CD14-positive monocyte (primary cell): ENCODE measurements at regions not wholly inside any gene's neighbourhood (a gene's known extent, or its start where the extent isn't known, plus 50 kb on each side); places are given as distances from the start of the nearest gene placed in this dataset.

Source experiments
- DNase-seq, 3 donors: peaks; one replicate each; pipeline ENCODE4 v3.0.0-alpha.2; 2011 to 2022
- H2AFZ ChIP-seq: 2 replicates; pipeline ENCODE4 v1.6.0; 2012; ENCODE audit warnings: mild to moderate bottlenecking, low read depth, low read length, inconsistent platforms; ENCODE audit not compliant: insufficient read depth, poor library complexity, severe bottlenecking
- H3K27ac ChIP-seq, 2 donors: 1 replicate in 1 of 2; 2 replicates in 1 of 2; pipeline ENCODE4 v1.5.1; 2012 to 2013; ENCODE audit warnings: low read length in 2 of 2, control low read depth in 1 of 2, inconsistent platforms in 1 of 2, low read depth in 1 of 2, mild to moderate bottlenecking in 1 of 2
- H3K27me3 ChIP-seq, 2 donors: one replicate each; pipeline versions ENCODE4 v1.6.0 to v1.6.1; 2011 to 2013; ENCODE audit warnings: low read length in 2 of 2; ENCODE audit not compliant: control insufficient read depth in 2 of 2, insufficient read depth in 2 of 2
- H3K36me3 ChIP-seq, 2 donors: replicated peaks in 1 of 2; 1 replicate in 1 of 2; 2 replicates in 1 of 2; pipeline versions ENCODE4 v1.5.1 to v1.6.1; 2012 to 2013; ENCODE audit warnings: low read length in 2 of 2, control low read depth in 1 of 2, inconsistent platforms in 1 of 2, mild to moderate bottlenecking in 1 of 2; ENCODE audit not compliant: insufficient read depth in 2 of 2, control insufficient read depth in 1 of 2
- H3K4me1 ChIP-seq, 2 donors: 1 replicate in 1 of 2; 2 replicates in 1 of 2; pipeline versions ENCODE4 v1.5.1 to v1.6.1; 2012 to 2013; ENCODE audit warnings: low read length in 2 of 2, control low read depth in 1 of 2, inconsistent platforms in 1 of 2, mild to moderate bottlenecking in 1 of 2, moderate library complexity in 1 of 2; ENCODE audit not compliant: insufficient read depth in 2 of 2, control insufficient read depth in 1 of 2
- H3K4me2 ChIP-seq: replicated peaks from 2 replicates; pipeline ENCODE3; 2012; ENCODE audit warnings: low read length, moderate library complexity, mild to moderate bottlenecking; ENCODE audit not compliant: poor library complexity, severe bottlenecking; ENCODE audit errors: extremely low read depth
- H3K4me3 ChIP-seq, 3 experiments: fragments of 200-600 bp in 1 of 3; sonication (generic) in 1 of 3; replicated peaks in 1 of 3; 1 replicate in 2 of 3; 2 replicates in 1 of 3; pipeline ENCODE4 v1.5.1; 2011 to 2013; ENCODE audit warnings: low read length in 3 of 3, mild to moderate bottlenecking in 3 of 3, control low read depth in 2 of 3, low read depth in 2 of 3, inconsistent platforms in 1 of 3, moderate library complexity in 1 of 3
- H3K79me2 ChIP-seq: 2 replicates; pipeline ENCODE4 v1.6.0; 2012; ENCODE audit warnings: mild to moderate bottlenecking, control low read depth, inconsistent platforms, low read length, moderate library complexity; ENCODE audit not compliant: insufficient read depth
- H3K9ac ChIP-seq: 2 replicates; pipeline ENCODE4 v1.6.0; 2017; ENCODE audit warnings: low read length, mild to moderate bottlenecking; ENCODE audit not compliant: insufficient read depth, poor library complexity, severe bottlenecking
- H3K9me3 ChIP-seq, 2 donors: replicated peaks in 1 of 2; 1 replicate in 1 of 2; 2 replicates in 1 of 2; pipeline versions ENCODE4 v1.5.1 to v1.6.1; 2012 to 2013; ENCODE audit warnings: low read length in 2 of 2, control low read depth in 1 of 2; ENCODE audit not compliant: control insufficient read depth in 1 of 2, insufficient read depth in 1 of 2
- H4K20me1 ChIP-seq: 2 replicates; pipeline ENCODE4 v1.6.0; 2012; ENCODE audit warnings: mild to moderate bottlenecking, low read length, control low read depth, moderate library complexity; ENCODE audit not compliant: insufficient read depth
- H3K27ac Mint-ChIP-seq, 7 donors: one replicate each; pipeline ENCODE4 v1.8.0; 2020; ENCODE audit warnings: mild to moderate bottlenecking in 7 of 7, mixed read lengths in 7 of 7, moderate library complexity in 6 of 7, inconsistent platforms in 2 of 7
- H3K27me3 Mint-ChIP-seq, 3 donors: one replicate each; pipeline ENCODE4 v1.8.0; 2021 to 2022; ENCODE audit warnings: low read depth in 3 of 3, mild to moderate bottlenecking in 3 of 3, mixed read lengths in 3 of 3, moderate library complexity in 3 of 3, inconsistent platforms in 1 of 3
- H3K36me3 Mint-ChIP-seq, 2 donors: one replicate each; pipeline ENCODE4 v1.8.0; 2020; ENCODE audit warnings: mixed read lengths in 2 of 2, inconsistent platforms in 1 of 2, mild to moderate bottlenecking in 1 of 2
- H3K4me1 Mint-ChIP-seq: one replicate; pipeline ENCODE4 v1.8.0; 2020; ENCODE audit warnings: mild to moderate bottlenecking, mixed read lengths
- H3K4me3 Mint-ChIP-seq, 2 donors: one replicate each; pipeline ENCODE4 v1.8.0; 2020; ENCODE audit warnings: mild to moderate bottlenecking in 2 of 2, mixed read lengths in 2 of 2, moderate library complexity in 1 of 2
- H3K9me3 Mint-ChIP-seq, 7 donors: one replicate each; pipeline ENCODE4 v1.8.0; 2020 to 2022; ENCODE audit warnings: mixed read lengths in 7 of 7, mild to moderate bottlenecking in 6 of 7, moderate library complexity in 6 of 7, inconsistent platforms in 2 of 7
- WGBS: methylation state at CpG from one replicate; pipeline ENCODE4 v1.1.5; 2013; ENCODE audit warnings: missing lambda C conversion rate; ENCODE audit not compliant: insufficient coverage; 5-methylcytosine and 5-hydroxymethylcytosine counted together
- intact Hi-C, 2 donors: fragments of 100-400 bp; cut with micrococcal nuclease; formaldehyde crosslinking; loops; one replicate each; pipeline versions ENCODE4 v1.15.0 to v1.15.1; 2023
- TF ChIP-seq, protein P1 (sequence below): fragments of 200-600 bp; IDR thresholded peaks from one replicate; pipeline ENCODE4 v1.8.0; 2022; ENCODE audit warnings: antibody characterized with exemption, mild to moderate bottlenecking

DNA sequence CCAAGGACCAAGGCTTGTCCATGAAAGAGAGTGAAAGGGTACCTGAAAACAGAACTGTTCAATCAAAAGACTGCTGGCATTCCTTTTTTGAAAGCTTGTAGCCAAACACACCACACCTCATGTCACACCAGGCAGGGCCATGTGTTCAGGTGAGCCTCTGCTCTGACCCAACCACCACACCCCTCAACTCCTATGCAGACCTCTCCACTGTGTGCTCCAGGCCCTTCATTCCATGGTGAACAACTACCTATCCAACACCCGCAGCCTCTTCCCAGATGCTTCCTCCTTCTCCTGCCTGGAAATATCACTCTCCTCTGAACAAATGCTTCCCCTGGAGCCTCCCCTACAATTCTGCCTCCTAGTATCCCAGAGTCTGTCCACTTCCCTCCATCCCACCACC is 166.6 kb downstream of the AVL9 start:
- H3K27me3 Mint-ChIP-seq: peaks cover 2 to 8% (median 4%) of the 10 kb centered on the region in 3 donors
- Histone ChIP-seq H3K4me1 (no peaks in the 10 kb centered on the region), H3K4me3 (no peak overlapping the region), H3K79me2 (no peaks in the 10 kb centered on the region), H3K27ac (no peak overlapping the region), H3K36me3 (no peaks in the 10 kb centered on the region), H2AFZ (no peak overlapping the region), H3K27me3 (no peaks in the 10 kb centered on the region), H3K9me3 (no peaks in the 10 kb centered on the region), H3K9ac (no peak overlapping the region), H3K4me2 (no peak overlapping the region), H4K20me1 (no peaks in the 10 kb centered on the region)
- no CpG with 5 or more reads among the region's 1 CpG for WGBS
- peaks cover 0 to 4% (median 0%) of the 10 kb centered on the region in 7 donors for H3K9me3 Mint-ChIP-seq
- H3K4me3 Mint-ChIP-seq: no peak overlapping the region
- intact Hi-C loops: no loop called here
- no peaks in the 10 kb centered on the region for H3K36me3 Mint-ChIP-seq
- TF ChIP-seq, protein P1, sequence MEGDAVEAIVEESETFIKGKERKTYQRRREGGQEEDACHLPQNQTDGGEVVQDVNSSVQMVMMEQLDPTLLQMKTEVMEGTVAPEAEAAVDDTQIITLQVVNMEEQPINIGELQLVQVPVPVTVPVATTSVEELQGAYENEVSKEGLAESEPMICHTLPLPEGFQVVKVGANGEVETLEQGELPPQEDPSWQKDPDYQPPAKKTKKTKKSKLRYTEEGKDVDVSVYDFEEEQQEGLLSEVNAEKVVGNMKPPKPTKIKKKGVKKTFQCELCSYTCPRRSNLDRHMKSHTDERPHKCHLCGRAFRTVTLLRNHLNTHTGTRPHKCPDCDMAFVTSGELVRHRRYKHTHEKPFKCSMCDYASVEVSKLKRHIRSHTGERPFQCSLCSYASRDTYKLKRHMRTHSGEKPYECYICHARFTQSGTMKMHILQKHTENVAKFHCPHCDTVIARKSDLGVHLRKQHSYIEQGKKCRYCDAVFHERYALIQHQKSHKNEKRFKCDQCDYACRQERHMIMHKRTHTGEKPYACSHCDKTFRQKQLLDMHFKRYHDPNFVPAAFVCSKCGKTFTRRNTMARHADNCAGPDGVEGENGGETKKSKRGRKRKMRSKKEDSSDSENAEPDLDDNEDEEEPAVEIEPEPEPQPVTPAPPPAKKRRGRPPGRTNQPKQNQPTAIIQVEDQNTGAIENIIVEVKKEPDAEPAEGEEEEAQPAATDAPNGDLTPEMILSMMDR: no peak
- H3K27ac Mint-ChIP-seq: no peak overlapping the region
- peaks cover 20% of the 10 kb centered on the region for H3K4me1 Mint-ChIP-seq
- DNase-seq: no peak

DNA sequence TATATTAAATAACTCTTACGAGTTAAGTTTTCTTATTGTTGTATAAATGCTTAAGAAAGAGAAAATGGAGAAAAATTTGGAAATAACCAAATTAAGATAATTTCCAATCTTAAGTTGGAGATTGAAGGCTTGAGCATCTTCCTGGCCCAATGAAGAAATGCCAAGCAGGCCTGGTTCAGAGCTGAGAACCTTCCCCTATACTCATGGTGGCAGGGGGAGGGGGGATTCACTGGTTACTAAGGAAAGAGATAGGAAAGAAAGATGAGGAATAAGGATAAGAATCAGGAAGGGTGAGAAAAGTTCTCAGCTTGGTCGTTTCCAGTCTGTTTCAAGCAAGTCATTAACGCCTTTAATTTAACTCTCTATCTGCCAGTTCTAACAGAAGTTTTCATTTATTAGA is 166.2 kb downstream of the AVL9 start:
- peaks cover 20% of the 10 kb centered on the region for H3K4me1 Mint-ChIP-seq
- no peaks in the 10 kb centered on the region for H3K27me3 ChIP-seq
- WGBS: no CpG with 5 or more reads among the region's 3 CpGs
- no peaks in the 10 kb centered on the region for H3K79me2 ChIP-seq
- no peaks in the 10 kb centered on the region for H3K36me3 ChIP-seq
- TF ChIP-seq, protein P1: no peak
- H3K4me3 ChIP-seq: no peak overlapping the region
- H4K20me1 ChIP-seq: no peaks in the 10 kb centered on the region
- no peak overlapping the region for H3K27ac ChIP-seq
- no peak overlapping the region for H3K4me2 ChIP-seq
- no peak for DNase-seq
- no peaks in the 10 kb centered on the region for H3K4me1 ChIP-seq
- H3K36me3 Mint-ChIP-seq: no peaks in the 10 kb centered on the region
- peak overlapping the region in 1 of 7 donors; percentile 17 for H3K27ac Mint-ChIP-seq
- peaks cover 0 to 4% (median 0%) of the 10 kb centered on the region in 7 donors for H3K9me3 Mint-ChIP-seq
- no peak overlapping the region for H3K9ac ChIP-seq
- H3K9me3 ChIP-seq: no peaks in the 10 kb centered on the region
- no peak overlapping the region for H2AFZ ChIP-seq
- H3K27me3 Mint-ChIP-seq: peaks cover 2 to 8% (median 4%) of the 10 kb centered on the region in 3 donors
- H3K4me3 Mint-ChIP-seq: no peak overlapping the region
- intact Hi-C loops: no loop called here
